WTC11 (cell line): ENCODE measurements at regions not wholly inside any gene's neighbourhood (a gene's known extent, or its start where the extent isn't known, plus 50 kb on each side); places are given as distances from the start of the nearest gene placed in this dataset.

Source experiments
- ATAC-seq: fragments of 200-7000 bp; cut with Tn5 transposase; 2 replicates; pipeline ENCODE4 v1.10.0; 2021; ENCODE audit warnings: mild to moderate bottlenecking, moderate library complexity
- CTCF ChIA-PET: fragments of 300-600 bp; sonication (Branson Sonifier 250); formaldehyde crosslinking; loops from one replicate; lab custom pipeline; 2021; ENCODE audit warnings: antibody characterized with exemption; lab: Charles Lee
- POLR2A ChIA-PET: fragments of 350-600 bp; sonication (Branson Sonifier 250); formaldehyde crosslinking; loops from one replicate; lab custom pipeline; 2021; ENCODE audit warnings: antibody characterized with exemption; lab: Charles Lee
- DNase-seq: peaks from one replicate; pipeline ENCODE4 v3.0.0; 2021; ENCODE audit warnings: low spot score
- H3K27ac Mint-ChIP-seq: 2 replicates; pipeline ENCODE4 v1.8.0; 2021; ENCODE audit warnings: mixed read lengths
- H3K27me3 Mint-ChIP-seq: 2 replicates; pipeline ENCODE4 v1.8.0; 2021; ENCODE audit warnings: low read depth, mild to moderate bottlenecking, moderate library complexity, mixed read lengths
- H3K36me3 Mint-ChIP-seq: 2 replicates; pipeline ENCODE4 v1.8.0; 2021; ENCODE audit warnings: mixed read lengths
- H3K4me1 Mint-ChIP-seq: 2 replicates; pipeline ENCODE4 v1.8.0; 2022; ENCODE audit warnings: mixed read lengths
- H3K4me3 Mint-ChIP-seq: 2 replicates; pipeline ENCODE4 v1.8.0; 2021; ENCODE audit warnings: mild to moderate bottlenecking, moderate library complexity, mixed read lengths
- H3K9me3 Mint-ChIP-seq: 2 replicates; pipeline ENCODE4 v1.8.0; 2021; ENCODE audit warnings: mixed read lengths
- ATF1 ChIP-seq: sonication (generic); formaldehyde crosslinking; IDR thresholded peaks from 2 replicates; pipeline ENCODE4 v1.8.1; 2023; ENCODE audit warnings: mild to moderate bottlenecking, moderate library complexity, missing genetic modification reagents
- ATF3 ChIP-seq: sonication (generic); formaldehyde crosslinking; conservative IDR thresholded peaks from 2 replicates; pipeline ENCODE4 v1.8.1; 2022; ENCODE audit warnings: mild to moderate bottlenecking, missing genetic modification reagents
- ATF6 ChIP-seq: sonication (generic); formaldehyde crosslinking; IDR thresholded peaks from 2 replicates; pipeline ENCODE4 v1.8.1; 2023; ENCODE audit warnings: mild to moderate bottlenecking, missing genetic modification reagents
- CDX4 ChIP-seq: fragments of 250-450 bp; sonication (Bioruptor Pico); IDR thresholded peaks from 2 replicates; pipeline ENCODE4 v1.9.0; 2021; ENCODE audit warnings: moderate library complexity, mild to moderate bottlenecking, inconsistent platforms, borderline replicate concordance
- CREB1 ChIP-seq: sonication (generic); formaldehyde crosslinking; IDR thresholded peaks from 2 replicates; pipeline ENCODE4 v1.8.0; 2023; ENCODE audit warnings: mild to moderate bottlenecking, missing genetic modification reagents
- E2F1 ChIP-seq: sonication (generic); formaldehyde crosslinking; IDR thresholded peaks from 2 replicates; pipeline ENCODE4 v1.8.0; 2022; ENCODE audit warnings: mild to moderate bottlenecking, missing genetic modification reagents
- FOXK1 ChIP-seq: sonication (generic); formaldehyde crosslinking; IDR thresholded peaks from 2 replicates; pipeline ENCODE4 v1.8.0; 2022; ENCODE audit warnings: mild to moderate bottlenecking, moderate library complexity, missing genetic modification reagents
- GTF2I ChIP-seq: fragments of 250-450 bp; sonication (Bioruptor Pico); conservative IDR thresholded peaks from 2 replicates; pipeline ENCODE4 v1.4.0; 2021; ENCODE audit warnings: mild to moderate bottlenecking
- HMGXB4 ChIP-seq: sonication (generic); formaldehyde crosslinking; IDR thresholded peaks from 2 replicates; pipeline ENCODE4 v1.8.1; 2023; ENCODE audit warnings: mild to moderate bottlenecking, moderate library complexity, missing genetic modification reagents
- IRF1 ChIP-seq: sonication (generic); formaldehyde crosslinking; IDR thresholded peaks from 2 replicates; pipeline ENCODE4 v1.8.0; 2023; ENCODE audit warnings: missing genetic modification reagents
- NFATC4 ChIP-seq: fragments of 250-450 bp; sonication (Bioruptor Pico); IDR thresholded peaks from 2 replicates; pipeline ENCODE4 v1.9.0; 2021; ENCODE audit warnings: mild to moderate bottlenecking
- NR1H2 ChIP-seq: sonication (generic); formaldehyde crosslinking; IDR thresholded peaks from 2 replicates; pipeline ENCODE4 v1.9.0; 2021; ENCODE audit warnings: mild to moderate bottlenecking, moderate library complexity, missing genetic modification reagents
- NR2C2 ChIP-seq: sonication (generic); formaldehyde crosslinking; IDR thresholded peaks from 2 replicates; pipeline ENCODE4 v1.8.0; 2022; ENCODE audit warnings: mild to moderate bottlenecking, missing genetic modification reagents
- PRRX2 ChIP-seq: fragments of 250-450 bp; sonication (Bioruptor Pico); IDR thresholded peaks from 2 replicates; pipeline ENCODE4 v1.8.0; 2021; ENCODE audit warnings: mild to moderate bottlenecking
- SMAD3 ChIP-seq: sonication (generic); formaldehyde crosslinking; IDR thresholded peaks from 2 replicates; pipeline ENCODE4 v1.8.0; 2022; ENCODE audit warnings: missing genetic modification reagents, mild to moderate bottlenecking, borderline replicate concordance
- ZMAT4 ChIP-seq: fragments of 250-450 bp; sonication (Bioruptor Pico); IDR thresholded peaks from 2 replicates; pipeline ENCODE4 v1.9.0; 2021; ENCODE audit warnings: mild to moderate bottlenecking
- ZNF219 ChIP-seq: sonication (generic); formaldehyde crosslinking; IDR thresholded peaks from 2 replicates; pipeline ENCODE4 v1.8.0; 2023; ENCODE audit warnings: missing genetic modification reagents, mild to moderate bottlenecking, borderline replicate concordance
- ZNF232 ChIP-seq: sonication (generic); formaldehyde crosslinking; IDR thresholded peaks from 2 replicates; pipeline ENCODE4 v1.8.0; 2022; ENCODE audit warnings: mild to moderate bottlenecking, missing genetic modification reagents
- ZNF671 ChIP-seq: fragments of 250-450 bp; sonication (Bioruptor Pico); IDR thresholded peaks from 2 replicates; pipeline ENCODE4 v1.8.0; 2021; ENCODE audit warnings: mild to moderate bottlenecking
- TF ChIP-seq, protein P1 (sequence below): sonication (generic); formaldehyde crosslinking; IDR thresholded peaks from 2 replicates; pipeline ENCODE4 v1.8.0; 2022; ENCODE audit warnings: mild to moderate bottlenecking, missing genetic modification reagents

DNA sequence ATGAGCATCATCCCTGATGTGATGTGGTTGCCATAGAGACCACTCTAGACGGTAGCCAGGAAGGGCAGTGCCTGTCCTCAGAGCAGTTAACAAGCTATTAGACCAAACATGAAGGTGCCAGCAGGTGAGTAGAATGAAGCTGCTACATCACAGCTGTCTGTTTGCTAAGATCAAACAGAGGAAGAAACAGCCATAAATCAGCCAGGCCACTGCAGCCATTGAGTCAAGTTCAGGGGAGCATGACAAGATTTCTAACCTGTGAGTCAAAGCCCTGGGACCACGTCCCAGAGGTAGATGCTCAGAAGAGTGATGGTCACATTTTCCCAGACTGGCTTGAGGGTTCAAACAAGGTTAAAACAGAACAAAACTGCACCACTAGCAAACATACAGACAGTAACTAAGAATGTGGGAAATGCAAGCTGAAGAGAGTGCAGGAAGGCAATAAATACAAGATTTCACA lies 450.6 kb upstream of the DAB1 start (continued):
- TF ChIP-seq IRF1 (CRISPR knock-in tag): no peak
- TF ChIP-seq FOXK1 (CRISPR knock-in tag): no peak
- TF ChIP-seq, protein P1, sequence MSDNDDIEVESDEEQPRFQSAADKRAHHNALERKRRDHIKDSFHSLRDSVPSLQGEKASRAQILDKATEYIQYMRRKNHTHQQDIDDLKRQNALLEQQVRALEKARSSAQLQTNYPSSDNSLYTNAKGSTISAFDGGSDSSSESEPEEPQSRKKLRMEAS: no peak

DNA sequence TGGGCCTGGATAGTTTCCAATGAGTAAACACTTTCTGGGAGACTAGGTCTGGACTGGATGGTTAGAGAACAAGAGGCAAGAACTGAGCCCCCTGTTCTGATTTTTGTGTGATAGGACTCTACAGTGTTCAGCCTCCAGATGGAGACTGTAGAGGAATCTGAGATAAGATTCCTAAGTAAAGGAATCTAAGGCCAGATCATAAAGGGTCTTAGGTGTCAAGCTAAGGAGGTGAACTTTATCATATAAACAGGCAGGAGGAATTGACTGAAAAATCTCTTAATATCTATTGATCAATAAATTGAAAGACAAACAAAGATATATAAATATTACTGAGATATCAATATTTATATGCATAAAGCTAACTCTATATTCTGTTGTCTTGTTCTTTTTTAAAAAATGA lies 449.1 kb upstream of the DAB1 start:
- Mint-ChIP-seq H3K4me1 (peaks cover 5% of the 10 kb centered on the region), H3K27ac (no peak overlapping the region), H3K4me3 (no peak overlapping the region), H3K9me3 (no peaks in the 10 kb centered on the region), H3K36me3 (no peaks in the 10 kb centered on the region), H3K27me3 (no peaks in the 10 kb centered on the region)
- no peak for DNase-seq
- ATAC-seq: no peak
- POLR2A ChIA-PET: no interaction called here
- TF ChIP-seq ZNF219 (CRISPR knock-in tag): no peak
- no peak for TF ChIP-seq CREB1 (CRISPR knock-in tag)
- CTCF ChIA-PET: no interaction called here

- Mint-ChIP-seq H3K27ac (no peak overlapping the region), H3K9me3 (no peaks in the 10 kb centered on the region), H3K27me3 (no peaks in the 10 kb centered on the region), H3K4me1 (peaks cover 6% of the 10 kb centered on the region), H3K4me3 (no peak overlapping the region), H3K36me3 (no peaks in the 10 kb centered on the region)
- ChIA-PET POLR2A (no interaction called here), CTCF (no interaction called here)
- TF ChIP-seq ATF6: no peak
- TF ChIP-seq ZNF671: no peak
- no peak for TF ChIP-seq SMAD3 (CRISPR knock-in tag)
- no peak for TF ChIP-seq HMGXB4 (CRISPR knock-in tag)
- ATAC-seq (no peak), DNase-seq (no peak)
Measured at GRCh38 chr1:57868908-57869307, 445.0 kb upstream of the DAB1 start.

- H3K4me3 Mint-ChIP-seq: no peak overlapping the region
- H3K36me3 Mint-ChIP-seq: no peaks in the 10 kb centered on the region
- no peak overlapping the region for H3K27ac Mint-ChIP-seq
- H3K4me1 Mint-ChIP-seq: peaks cover 6% of the 10 kb centered on the region
- TF ChIP-seq ZNF232 (CRISPR knock-in tag) (no peak), NFATC4 (CRISPR knock-in tag) (no peak), ZNF219 (CRISPR knock-in tag) (no peak), ZNF671 (no peak), GTF2I (CRISPR knock-in tag) (no peak), CDX4 (CRISPR knock-in tag) (no peak), NR1H2 (CRISPR knock-in tag) (no peak), ATF3 (CRISPR knock-in tag) (no peak), PRRX2 (CRISPR knock-in tag) (no peak), FOXK1 (CRISPR knock-in tag) (no peak), E2F1 (no peak), ATF1 (no peak), ZMAT4 (CRISPR knock-in tag) (no peak), NR2C2 (CRISPR knock-in tag) (no peak)
- no peak for ATAC-seq
- ChIA-PET CTCF (no interaction called here), POLR2A (no interaction called here)
- H3K27me3 Mint-ChIP-seq: no peaks in the 10 kb centered on the region
- no peaks in the 10 kb centered on the region for H3K9me3 Mint-ChIP-seq
- DNase-seq: no peak
Measured at GRCh38 chr1:57868239-57868638, 444.4 kb upstream of the DAB1 start.
